HepG2 (cell line): ENCODE measurements at regions not wholly inside any gene's neighbourhood (a gene's known extent, or its start where the extent isn't known, plus 50 kb on each side); places are given as distances from the start of the nearest gene placed in this dataset.

ENCODE experiments used
- ATAC-seq: fragments of 200-7000 bp; cut with Tn5 transposase; 3 replicates; pipeline ENCODE4 v1.9.1; 2020; ENCODE audit warnings: mild to moderate bottlenecking, moderate library complexity
- BruUV-seq: library from RNA; stranded (reverse); fragments of 400-500 nt; replicated peaks from 2 replicates; lab custom pipeline; 2021; lab: Mats Ljungman, UMichigan
- CTCF ChIA-PET: fragments of 300-600 bp; formaldehyde crosslinking; extraction: SDS; loops from one replicate; lab custom pipeline; 2021; ENCODE audit warnings: low total read pairs, inconsistent platforms, low intra/inter-chr PET ratio; lab: Yijun Ruan, JAX
- POLR2A ChIA-PET: fragments of 350-600 bp; sonication (Branson Sonifier 250); formaldehyde crosslinking; loops from one replicate; lab custom pipeline; 2020; ENCODE audit warnings: antibody characterized with exemption, inconsistent platforms; lab: Yijun Ruan, JAX
- DNase-seq: peaks from one replicate; pipeline ENCODE4 v3.0.0-alpha.2; 2015; ENCODE audit warnings: low spot score
- FAIRE-seq: peaks from 3 replicates; lab custom pipeline; 2011; peaks lifted over from hg19 to GRCh38; lab: Jason Lieb, UNC
- H2AFZ ChIP-seq: one replicate; pipeline ENCODE4 v1.6.1; 2011; ENCODE audit warnings: low read length, inconsistent platforms
- H3K27ac ChIP-seq: fragments of 300-600 bp; 3 replicates; pipeline ENCODE4 v1.8.0; 2011; ENCODE audit warnings: mixed run types, mild to moderate bottlenecking, mixed read lengths, low read length, inconsistent platforms; ENCODE audit not compliant: insufficient read depth; ENCODE audit errors: extremely low read length
- H3K27me3 ChIP-seq, 2 experiments: fragments of 200-600 bp in 1 of 2; 2 replicates in 1 of 2; 3 replicates in 1 of 2; pipeline versions ENCODE4 v1.6.0 to v1.8.0; 2011; ENCODE audit warnings: low read length in 2 of 2, mild to moderate bottlenecking in 2 of 2, moderate library complexity in 2 of 2, inconsistent platforms in 1 of 2; ENCODE audit not compliant: insufficient read depth in 2 of 2, control insufficient read depth in 1 of 2
- H3K36me3 ChIP-seq, 2 experiments: fragments of 200-600 bp in 1 of 2; replicated peaks in 1 of 2; 2 replicates in 1 of 2; 3 replicates in 1 of 2; pipeline versions ENCODE4 v1.5.1 to v1.8.0; 2011; ENCODE audit warnings: low read length in 2 of 2, inconsistent platforms in 1 of 2; ENCODE audit not compliant: insufficient read depth in 2 of 2, control insufficient read depth in 1 of 2
- H3K4me1 ChIP-seq: 2 replicates; pipeline ENCODE4 v1.5.1; 2012; ENCODE audit warnings: low read length, inconsistent platforms; ENCODE audit not compliant: insufficient read depth
- H3K4me2 ChIP-seq: 2 replicates; pipeline ENCODE4 v1.6.0; 2011; ENCODE audit warnings: low read depth, low read length, inconsistent platforms
- H3K4me3 ChIP-seq, 3 experiments: fragments of 200-600 bp in 1 of 3; sonication (generic), shearing (Covaris generic) in 1 of 3; replicated peaks in 1 of 3; 2 replicates each; pipeline ENCODE4 v1.5.1; 2011 to 2016; ENCODE audit warnings: low read length in 3 of 3, inconsistent platforms in 2 of 3, low read depth in 2 of 3, mild to moderate bottlenecking in 2 of 3, control low read depth in 1 of 3, mixed read lengths in 1 of 3; ENCODE audit not compliant: insufficient read depth in 1 of 3
- H3K79me2 ChIP-seq: one replicate; pipeline ENCODE4 v1.6.1; 2011; ENCODE audit warnings: low read length, inconsistent platforms; ENCODE audit not compliant: insufficient read depth
- H3K9ac ChIP-seq: 2 replicates; pipeline ENCODE4 v1.6.0; 2011; ENCODE audit warnings: mild to moderate bottlenecking, low read depth, low read length, inconsistent platforms; ENCODE audit not compliant: insufficient read depth
- H3K9me3 ChIP-seq: 2 replicates; pipeline ENCODE4 v1.5.1; 2012; ENCODE audit warnings: mild to moderate bottlenecking, low read length
- H4K20me1 ChIP-seq: 2 replicates; pipeline ENCODE4 v1.6.0; 2011; ENCODE audit warnings: inconsistent platforms, mild to moderate bottlenecking, low read length, moderate library complexity; ENCODE audit not compliant: insufficient read depth
- ARID5B ChIP-seq: IDR thresholded peaks from 2 replicates; pipeline ENCODE4 v1.4.0; 2020; ENCODE audit warnings: mild to moderate bottlenecking, missing genetic modification reagents
- FOSL1 ChIP-seq: sonication (generic); formaldehyde crosslinking; IDR thresholded peaks from 2 replicates; pipeline ENCODE4 v1.9.0; 2021; ENCODE audit warnings: missing genetic modification reagents, borderline replicate concordance
- FOXO1 ChIP-seq: sonication (generic); formaldehyde crosslinking; IDR thresholded peaks from 2 replicates; pipeline ENCODE4 v1.4.0; 2020; ENCODE audit warnings: missing genetic modification reagents
- HMG20A ChIP-seq: IDR thresholded peaks from 2 replicates; pipeline ENCODE4 v1.6.1; 2016; ENCODE audit warnings: borderline replicate concordance
- HOMEZ ChIP-seq: IDR thresholded peaks from 2 replicates; pipeline ENCODE4 v1.6.1; 2016; ENCODE audit warnings: low read depth
- IRF1 ChIP-seq: sonication (generic); formaldehyde crosslinking; IDR thresholded peaks from 2 replicates; pipeline ENCODE4 v1.4.0; 2020; ENCODE audit warnings: low read depth, mild to moderate bottlenecking, missing genetic modification reagents
- MED13 ChIP-seq: sonication (generic); formaldehyde crosslinking; IDR thresholded peaks from 2 replicates; pipeline ENCODE4 v1.5.0; 2020; ENCODE audit warnings: missing genetic modification reagents
- PAWR ChIP-seq: sonication (generic); formaldehyde crosslinking; IDR thresholded peaks from 2 replicates; pipeline ENCODE4 v1.4.0; 2020; ENCODE audit warnings: missing genetic modification reagents, mild to moderate bottlenecking, borderline replicate concordance
- PCBP2 ChIP-seq: fragments of 200-400 bp; formaldehyde crosslinking; optimal IDR thresholded peaks from 2 replicates; pipeline ENCODE3; 2018; ENCODE audit warnings: low read length, low read depth; ENCODE audit not compliant: poor library complexity, severe bottlenecking
- PHB2 ChIP-seq: fragments of 450-650 bp; IDR thresholded peaks from 2 replicates; pipeline ENCODE4 v1.6.1; 2018; ENCODE audit not compliant: partially characterized antibody
- POLR2AphosphoS5 ChIP-seq: IDR thresholded peaks from 2 replicates; pipeline ENCODE4 v1.6.1; 2012; ENCODE audit warnings: low read depth, low read length
- RFX5 ChIP-seq: IDR thresholded peaks from 2 replicates; pipeline ENCODE4 v1.6.1; 2011; ENCODE audit warnings: low read depth, low read length, improper control_type of control experiment
- ZNF256 ChIP-seq: sonication (generic); formaldehyde crosslinking; conservative IDR thresholded peaks from 2 replicates; pipeline ENCODE4 v1.4.0; 2020; ENCODE audit warnings: missing genetic modification reagents
- ZNF484 ChIP-seq: sonication (generic); formaldehyde crosslinking; IDR thresholded peaks from 2 replicates; pipeline ENCODE4 v1.5.1; 2020; ENCODE audit warnings: mild to moderate bottlenecking, low read depth, missing genetic modification reagents, borderline replicate concordance
- ZNF7 ChIP-seq: IDR thresholded peaks from 2 replicates; pipeline ENCODE4 v1.6.1; 2016; ENCODE audit warnings: missing biosample characterization, missing genetic modification reagents
- ZNF75D ChIP-seq: sonication (generic); formaldehyde crosslinking; IDR thresholded peaks from 2 replicates; pipeline ENCODE4 v1.8.1; 2023; ENCODE audit warnings: missing genetic modification reagents, mild to moderate bottlenecking, borderline replicate concordance
- ZNF772 ChIP-seq: sonication (generic); formaldehyde crosslinking; IDR thresholded peaks from 2 replicates; pipeline ENCODE4 v1.5.0; 2020; ENCODE audit warnings: mild to moderate bottlenecking, missing genetic modification reagents
- ZNF776 ChIP-seq: sonication (generic); formaldehyde crosslinking; IDR thresholded peaks from 2 replicates; pipeline ENCODE4 v1.4.0; 2020; ENCODE audit warnings: mild to moderate bottlenecking, missing genetic modification reagents
- WGBS: methylation state at CpG from one replicate; pipeline ENCODE4 v1.1.6; 2017; ENCODE audit warnings: low lambda C conversion rate; 5-methylcytosine and 5-hydroxymethylcytosine counted together
- in situ Hi-C: cut with HindIII; loops from 2 replicates; pipeline ENCODE4 v1.10.0; 2017; ENCODE audit warnings: low pct_unique_long_range_greater_than_20kb; ENCODE audit not compliant: extremely low pct_ligation_motif_present
- intact Hi-C: fragments of 100-400 bp; cut with micrococcal nuclease; formaldehyde crosslinking; loops from one replicate; pipeline ENCODE4 v1.10.0; 2022; ENCODE audit not compliant: unreplicated experiment
- TF ChIP-seq, protein P1 (sequence below): sonication (generic); formaldehyde crosslinking; IDR thresholded peaks from 2 replicates; pipeline ENCODE4 v1.4.0; 2020; ENCODE audit warnings: mild to moderate bottlenecking, missing genetic modification reagents, borderline replicate concordance

DNA sequence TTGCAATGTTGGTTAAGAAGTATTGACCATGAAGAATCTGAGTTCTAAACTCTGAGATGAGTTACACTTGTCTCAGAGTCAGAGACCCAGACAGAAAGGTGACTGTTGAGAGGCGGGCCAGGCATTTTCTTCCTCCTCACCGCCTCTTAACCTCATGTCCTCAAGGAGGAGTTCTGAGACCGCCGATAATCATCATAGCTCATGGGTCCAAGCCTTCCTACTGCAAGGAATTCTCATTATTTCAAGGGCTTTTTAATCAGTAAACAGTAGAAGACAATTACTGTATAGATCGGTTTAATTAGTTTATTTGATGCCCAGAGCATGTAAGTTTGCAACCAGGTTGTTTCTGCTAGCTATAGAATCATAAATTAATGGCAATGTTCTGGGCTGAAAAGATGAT is 382.4 kb upstream of the MMS22L start:
- in situ Hi-C loops (no loop called here), intact Hi-C loops (no loop called here)
- CTCF ChIA-PET: no interaction called here
- BruUV-seq: no TSS peak
- Histone ChIP-seq H3K4me1 (no peaks in the 10 kb centered on the region), H3K9me3 (no peaks in the 10 kb centered on the region), H3K36me3 (no peaks in the 10 kb centered on the region), H3K79me2 (no peaks in the 10 kb centered on the region), H3K9ac (no peak overlapping the region), H3K27ac (no peak overlapping the region), H3K27me3 (no peaks in the 10 kb centered on the region), H2AFZ (no peak overlapping the region), H3K4me2 (no peak overlapping the region), H3K4me3 (no peak overlapping the region), H4K20me1 (no peaks in the 10 kb centered on the region)
- no peak for ATAC-seq
- no peak for FAIRE-seq
- WGBS: 7% methylated on average over 5 of the region's 5 CpGs
- TF ChIP-seq ARID5B (CRISPR knock-in tag) (no peak), RFX5 (no peak), ZNF772 (CRISPR knock-in tag) (no peak), FOXO1 (CRISPR knock-in tag) (no peak), ZNF776 (no peak), PHB2 (no peak), ZNF7 (CRISPR knock-in tag) (no peak), FOSL1 (CRISPR knock-in tag) (no peak), IRF1 (CRISPR knock-in tag) (no peak), ZNF484 (CRISPR knock-in tag) (no peak), PCBP2 (no peak), HOMEZ (CRISPR knock-in tag) (no peak), POLR2AphosphoS5 (no peak), ZNF75D (CRISPR knock-in tag) (no peak), ZNF256 (CRISPR knock-in tag) (no peak), PAWR (CRISPR knock-in tag) (no peak), MED13 (CRISPR knock-in tag) (no peak), HMG20A (CRISPR knock-in tag) (no peak)
- TF ChIP-seq, protein P1, sequence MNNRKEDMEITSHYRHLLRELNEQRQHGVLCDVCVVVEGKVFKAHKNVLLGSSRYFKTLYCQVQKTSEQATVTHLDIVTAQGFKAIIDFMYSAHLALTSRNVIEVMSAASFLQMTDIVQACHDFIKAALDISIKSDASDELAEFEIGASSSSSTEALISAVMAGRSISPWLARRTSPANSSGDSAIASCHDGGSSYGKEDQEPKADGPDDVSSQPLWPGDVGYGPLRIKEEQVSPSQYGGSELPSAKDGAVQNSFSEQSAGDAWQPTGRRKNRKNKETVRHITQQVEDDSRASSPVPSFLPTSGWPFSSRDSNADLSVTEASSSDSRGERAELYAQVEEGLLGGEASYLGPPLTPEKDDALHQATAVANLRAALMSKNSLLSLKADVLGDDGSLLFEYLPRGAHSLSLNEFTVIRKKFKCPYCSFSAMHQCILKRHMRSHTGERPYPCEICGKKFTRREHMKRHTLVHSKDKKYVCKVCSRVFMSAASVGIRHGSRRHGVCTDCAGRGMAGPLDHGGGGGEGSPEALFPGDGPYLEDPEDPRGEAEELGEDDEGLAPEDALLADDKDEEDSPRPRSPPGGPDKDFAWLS (CRISPR knock-in tag): no peak
- no peak for DNase-seq
- POLR2A ChIA-PET: no interaction called here
